Kidney capillary endothelial cell (primary cell): ENCODE measurements at regions not wholly inside any gene's neighbourhood (a gene's known extent, or its start where the extent isn't known, plus 50 kb on each side); places are given as distances from the start of the nearest gene placed in this dataset.
"Not testable (repeated sequence)": the region's sequence is repeated elsewhere in the genome, so short reads cannot be mapped to it uniquely, and the experiment has no call there.

ENCODE experiments used
- DNase-seq: peaks from one replicate; pipeline ENCODE4 v3.0.0-alpha.2; 2018; ENCODE audit warnings: low spot score

- no peak for DNase-seq
Measured at GRCh38 chr2:116922414-116922813, 892.1 kb upstream of the DDX18 start.

GRCh38 chr2:116924509-116924908 is 890.0 kb upstream of the DDX18 start:
- DNase-seq: no peak

DNA sequence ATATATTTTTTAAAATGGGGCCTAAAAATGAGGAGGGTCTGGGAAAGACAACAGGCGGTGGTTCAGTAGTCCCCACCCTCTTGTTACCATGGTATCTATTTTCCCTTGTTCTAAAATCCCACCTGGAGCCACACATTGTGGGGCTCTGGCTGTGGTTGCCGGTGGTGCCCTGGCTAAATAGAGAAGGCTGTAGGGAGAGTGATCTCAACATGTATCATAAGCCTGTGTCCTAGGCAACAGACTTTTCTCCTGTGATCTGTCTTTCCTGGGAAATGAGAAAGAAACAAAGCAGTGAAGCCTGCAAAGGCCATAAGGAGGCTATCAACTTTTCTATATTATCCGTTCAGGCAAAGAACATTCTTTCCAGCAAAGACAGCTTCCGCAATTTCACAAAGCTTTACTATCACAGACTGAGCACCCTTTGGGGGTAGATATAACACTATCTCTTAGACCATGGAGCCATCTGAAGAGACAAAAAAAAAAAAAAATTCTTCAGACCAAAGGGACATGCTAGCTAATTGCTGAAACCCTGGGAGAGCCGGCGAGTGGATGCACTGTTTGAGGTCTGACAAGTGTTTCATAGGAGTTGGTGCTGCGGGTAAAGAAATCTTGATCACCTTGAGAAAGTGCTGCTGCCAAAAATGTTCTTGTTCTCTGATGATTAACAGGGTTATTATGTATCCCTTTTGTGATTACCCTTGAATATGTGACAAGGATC is 879.2 kb upstream of the DDX18 start:
- no peak for DNase-seq

DNA sequence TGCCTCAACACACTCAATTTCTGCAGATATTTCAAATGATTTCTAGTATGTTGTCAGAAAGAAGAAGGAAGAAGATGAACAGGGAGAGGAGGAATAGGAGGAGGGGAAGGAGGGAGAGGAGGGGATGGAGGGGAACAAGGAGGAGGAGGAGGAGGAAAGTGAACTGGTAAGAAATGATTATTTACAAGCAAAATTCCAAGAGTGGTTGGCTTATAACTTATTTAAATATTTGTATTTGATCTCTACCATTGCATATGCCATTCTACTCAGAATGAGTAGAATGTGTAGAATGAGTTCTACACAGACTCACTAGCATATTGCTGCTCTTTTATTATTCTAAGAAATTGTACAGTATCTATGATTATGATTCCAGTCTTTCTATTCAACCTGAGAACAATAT is 866.2 kb upstream of the DDX18 start:
- DNase-seq: no peak

DNA sequence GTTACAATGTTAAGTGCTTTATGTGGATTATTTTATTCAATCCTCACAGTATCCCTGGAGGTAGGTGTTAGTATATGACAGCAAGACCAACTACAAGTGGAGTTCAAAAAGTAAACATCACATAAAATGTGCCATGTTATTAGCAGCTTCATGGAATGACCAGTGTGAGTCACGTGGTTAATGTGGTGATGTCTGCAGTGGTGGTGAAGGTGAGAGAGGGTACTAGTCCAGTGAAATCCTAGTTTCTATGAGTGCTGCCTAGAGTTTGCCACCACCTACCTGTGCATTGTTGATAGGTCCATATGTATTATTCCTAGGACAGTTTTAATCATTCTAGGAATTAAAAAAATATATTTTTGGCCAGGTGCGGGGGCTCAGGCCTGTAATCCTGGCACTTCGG is 865.2 kb upstream of the DDX18 start:
- DNase-seq: no peak

GRCh38 chr2:116952254-116952653 is 862.2 kb upstream of the DDX18 start:
- DNase-seq: no peak

DNA sequence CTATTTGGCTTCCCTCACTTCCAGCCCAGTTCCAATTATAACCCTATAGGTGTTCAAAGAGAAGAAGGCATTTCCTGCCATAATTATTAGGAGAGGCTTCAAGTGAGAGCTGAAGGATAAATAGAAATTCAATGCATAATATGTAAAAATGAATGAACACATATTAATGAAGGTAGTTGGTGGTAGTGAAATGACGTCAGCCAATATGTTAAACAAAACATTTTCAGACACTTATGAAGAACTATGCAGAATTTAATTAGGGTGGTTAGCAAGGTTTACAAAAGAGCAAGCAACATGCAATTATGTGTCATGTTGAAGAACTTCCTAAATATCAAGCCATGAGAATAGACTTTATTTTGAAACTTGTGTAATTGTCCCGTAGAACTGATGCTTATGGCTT is 858.8 kb upstream of the DDX18 start:
- DNase-seq: no peak

DNA sequence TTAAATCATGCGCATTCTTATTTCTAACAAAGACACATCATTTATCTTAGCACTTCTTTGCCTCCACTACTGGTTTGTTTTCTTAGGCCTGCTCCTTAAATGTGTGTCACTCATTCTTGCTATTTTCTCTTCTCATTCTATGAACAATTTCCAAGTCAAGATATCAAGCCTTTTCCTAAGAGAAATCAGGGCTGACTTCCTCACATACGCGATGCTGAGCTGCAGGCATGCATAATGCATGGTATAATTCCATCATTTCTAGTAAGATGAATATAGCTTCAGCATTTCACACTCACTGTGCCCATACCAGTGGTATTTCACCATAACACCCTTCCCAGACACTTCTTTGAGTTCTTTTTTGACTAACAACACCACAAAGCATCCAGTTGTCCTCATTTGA is 838.9 kb upstream of the DDX18 start:
- DNase-seq: no peak

DNA sequence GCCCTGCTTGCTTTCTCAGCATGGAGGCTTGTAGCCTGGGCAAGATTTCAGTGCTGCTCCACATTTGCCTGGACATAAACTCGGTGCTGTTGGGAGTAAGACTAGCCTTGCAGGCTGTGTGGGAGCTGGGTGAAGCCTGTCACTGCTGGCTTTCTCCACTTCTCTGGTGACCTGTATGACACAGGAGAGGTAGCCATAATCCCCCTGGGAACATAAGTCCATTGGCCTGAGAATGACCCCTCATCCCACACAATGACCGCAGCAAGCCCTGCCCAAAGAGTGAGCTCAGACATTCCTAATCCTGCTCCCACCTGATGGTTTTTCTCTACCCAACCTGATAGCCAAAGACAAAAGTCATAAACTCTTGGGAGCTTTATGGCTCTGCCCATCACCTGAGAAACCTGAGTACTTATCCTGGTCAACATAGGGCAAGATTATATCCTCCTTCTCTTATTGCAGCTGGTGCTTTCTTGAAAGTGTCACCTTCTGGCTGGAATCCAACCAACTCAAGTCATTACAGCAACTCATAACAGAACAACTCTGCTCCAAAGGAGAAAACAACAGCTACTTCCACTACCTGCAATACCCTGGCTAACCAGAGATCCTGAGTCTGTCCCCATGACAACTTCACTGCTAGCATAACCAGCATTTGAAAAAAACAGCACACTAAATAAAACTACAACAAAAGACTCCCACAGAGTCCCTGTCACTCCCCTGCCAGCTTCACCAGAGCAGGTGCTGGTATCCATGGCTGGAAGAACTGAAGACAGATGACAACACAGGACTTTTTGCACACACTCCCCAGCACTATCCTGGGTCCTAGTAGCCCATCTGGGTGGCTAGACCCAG is 834.4 kb upstream of the DDX18 start:
- DNase-seq: no peak

DNA sequence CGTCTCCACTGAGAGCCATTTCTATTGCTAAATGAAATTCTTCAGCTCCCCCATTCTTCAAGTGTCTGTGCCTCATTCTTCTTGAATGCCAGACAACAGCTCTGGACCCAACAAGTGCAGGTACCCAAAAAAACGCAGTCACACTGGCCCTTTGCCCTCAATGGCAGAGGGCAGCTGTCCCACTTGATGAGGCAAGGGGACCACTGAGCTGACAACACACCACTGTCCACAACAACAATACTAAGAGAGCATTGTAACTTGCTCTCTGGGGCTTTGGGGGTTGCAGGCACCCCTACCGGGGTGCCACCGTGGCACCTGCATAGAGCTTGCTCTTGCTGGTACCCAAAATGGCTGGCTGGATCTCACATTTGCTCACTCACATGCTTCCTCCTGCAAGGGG is 827.0 kb upstream of the DDX18 start:
- DNase-seq: no peak

GRCh38 chr2:116988303-116988702 is 826.2 kb upstream of the DDX18 start:
- DNase-seq: no peak

- no peak for DNase-seq
Measured at GRCh38 chr2:117019357-117019756, 795.1 kb upstream of the DDX18 start.

GRCh38 chr2:117027646-117028045 is 786.8 kb upstream of the DDX18 start:
- no peak for DNase-seq

GRCh38 chr2:117028708-117029107 is 785.8 kb upstream of the DDX18 start:
- not testable (repeated sequence) for DNase-seq

DNA sequence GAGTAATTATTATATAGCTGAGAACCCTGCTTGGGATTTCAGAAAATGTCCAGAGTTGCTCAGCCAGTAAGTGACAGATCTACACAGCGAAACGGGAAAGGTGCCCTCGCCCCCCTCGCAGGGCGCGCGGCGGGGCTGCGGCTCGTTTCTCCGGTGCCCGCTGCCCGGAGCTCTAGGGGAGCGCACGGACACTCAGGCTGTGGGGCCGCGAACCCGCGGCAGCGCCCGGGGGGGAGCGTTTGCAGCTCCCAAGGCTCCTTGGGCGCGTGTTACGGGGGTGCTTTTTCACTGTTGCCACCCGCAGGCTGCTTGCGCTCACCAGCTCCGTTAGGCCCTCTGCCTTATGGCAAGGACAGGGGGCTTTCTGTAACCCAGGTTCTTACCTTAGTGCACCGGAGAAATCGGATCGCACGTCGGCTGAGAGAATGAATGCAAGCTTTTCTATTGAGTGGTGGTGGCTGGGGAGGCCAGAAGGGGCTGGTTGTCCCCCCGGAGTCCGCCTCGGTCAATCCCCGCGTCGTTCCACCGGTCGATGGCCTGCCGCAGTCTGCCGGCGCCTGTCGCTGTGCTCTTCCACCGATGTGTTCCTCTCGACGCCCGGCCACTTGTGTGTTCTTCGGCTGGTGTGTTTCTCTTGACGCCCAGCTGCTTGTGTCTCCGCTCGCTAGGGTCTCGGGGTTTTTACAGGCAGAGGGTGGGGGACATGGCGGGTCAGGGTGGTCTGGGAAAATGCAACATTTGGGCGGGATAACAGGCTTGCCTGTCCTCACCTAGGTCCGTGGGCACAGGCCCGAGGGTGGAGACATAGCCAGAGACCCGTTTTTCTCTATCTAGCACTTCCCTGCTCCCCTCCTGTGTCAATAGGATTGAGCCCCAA is 758.8 kb upstream of the DDX18 start:
- no peak for DNase-seq

- DNase-seq: no peak
Measured at GRCh38 chr2:117056376-117056748, 758.1 kb upstream of the DDX18 start.

GRCh38 chr2:117057016-117057415 is 757.5 kb upstream of the DDX18 start:
- no peak for DNase-seq

GRCh38 chr2:117058366-117058765 is 756.1 kb upstream of the DDX18 start:
- no peak for DNase-seq

- no peak for DNase-seq
Measured at GRCh38 chr2:117064021-117064420, 750.5 kb upstream of the DDX18 start.

GRCh38 chr2:117065912-117066311 is 748.6 kb upstream of the DDX18 start:
- DNase-seq: no peak

DNA sequence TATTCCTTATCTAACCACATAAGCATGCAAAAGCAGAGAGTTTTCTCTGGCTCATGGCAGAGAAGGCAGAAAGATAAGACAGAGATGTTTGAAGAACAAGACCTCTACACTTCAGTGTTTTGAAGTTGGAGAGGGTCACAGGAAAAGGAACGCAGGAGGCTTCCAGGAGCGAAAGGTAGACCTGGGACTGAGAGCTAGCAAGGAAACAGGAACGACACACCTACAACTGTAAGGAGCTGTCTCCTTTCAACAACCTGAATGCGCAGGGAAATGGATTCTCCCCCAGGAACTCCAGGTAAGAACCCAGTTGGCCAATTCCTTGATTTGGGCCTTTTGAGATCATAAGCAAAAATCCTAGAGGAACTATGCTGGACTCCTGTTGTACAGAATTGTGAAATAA is 746.6 kb upstream of the DDX18 start:
- DNase-seq: no peak

DNA sequence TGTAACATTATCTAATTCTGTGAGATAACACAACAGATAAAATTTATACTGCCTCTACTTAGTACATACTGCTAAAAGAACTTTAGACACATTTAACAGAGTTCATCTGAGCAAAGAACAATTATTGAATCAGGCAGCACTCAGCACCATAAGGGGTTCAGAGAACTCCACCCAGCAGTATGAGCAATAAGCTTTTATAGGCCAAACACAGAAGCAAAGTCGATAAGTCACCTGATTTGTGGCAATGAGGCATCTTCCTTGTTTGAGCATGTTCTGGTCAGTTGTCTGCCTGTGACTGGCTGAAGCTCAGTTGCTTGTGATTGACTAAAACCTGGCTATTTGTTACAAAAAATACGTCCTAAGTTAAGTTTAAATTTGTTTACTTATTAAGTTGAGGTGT is 746.1 kb upstream of the DDX18 start:
- no peak for DNase-seq
